Medulla oblongata (tissue), 1 donor: ENCODE measurements at regions not wholly inside any gene's neighbourhood (a gene's known extent, or its start where the extent isn't known, plus 50 kb on each side); places are given as distances from the start of the nearest gene placed in this dataset.

Experiments used
- DNase-seq: peaks from one replicate; pipeline ENCODE4 v3.0.0-alpha.2; 2015; ENCODE audit errors: extremely low spot score

DNA sequence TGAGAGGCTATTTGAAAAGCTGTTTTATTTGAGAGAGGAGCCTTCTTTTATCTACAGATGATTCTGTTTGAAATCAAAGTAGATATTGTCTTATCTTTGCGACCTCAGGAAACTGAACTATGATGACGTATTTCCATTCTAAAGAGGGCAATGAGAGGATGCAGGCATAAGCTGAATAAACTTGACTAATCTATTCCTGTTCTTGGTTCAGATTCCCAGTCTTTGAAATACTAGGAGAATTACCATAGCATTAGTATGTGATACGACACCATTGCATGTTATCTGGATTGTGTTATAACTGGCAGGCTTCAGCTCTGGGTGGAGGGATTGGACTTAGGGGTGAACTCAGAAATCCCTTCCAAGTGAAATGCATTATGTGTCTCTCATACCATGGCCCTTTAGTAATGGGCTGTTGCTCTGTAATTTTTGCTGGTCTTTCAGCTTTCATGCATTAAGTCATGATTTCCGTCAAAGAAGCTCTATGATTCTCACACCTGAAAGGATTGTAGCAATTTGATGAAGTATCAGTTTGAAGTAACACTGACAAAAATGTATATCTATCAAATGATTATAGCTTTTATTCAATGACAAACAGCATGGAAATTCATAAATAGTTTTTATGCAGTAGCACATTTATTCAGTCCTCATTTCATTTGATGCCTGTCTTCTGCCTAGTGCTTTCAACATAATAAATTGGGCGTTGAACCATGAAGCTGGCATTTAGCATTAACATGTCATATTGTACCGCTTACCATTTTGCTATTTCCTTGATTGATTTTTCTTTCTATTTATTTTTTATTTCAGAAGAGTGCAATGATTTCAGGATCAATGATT, 138.4 kb upstream of the SPACA1 start:
- DNase-seq, result no peak

DNA sequence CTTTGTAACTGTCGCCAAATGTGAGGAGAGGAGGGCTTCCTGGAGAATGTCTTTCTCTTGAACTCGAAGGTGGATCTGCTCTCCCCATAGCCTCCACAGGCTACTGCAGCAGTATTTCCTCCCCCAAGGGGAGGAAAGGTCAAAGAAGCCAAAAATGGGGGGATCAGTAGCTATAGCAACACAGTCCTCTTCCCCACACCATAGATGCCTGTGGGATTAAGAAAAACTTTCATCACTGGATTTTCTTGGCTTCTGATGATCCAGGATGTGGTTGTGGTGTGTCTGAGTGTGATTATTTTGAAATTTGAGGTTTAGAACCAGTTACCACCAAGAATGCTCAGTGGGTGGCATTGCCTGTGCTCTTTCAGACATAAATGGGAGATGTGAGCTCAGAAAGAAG, 140.1 kb upstream of the SPACA1 start:
- no peak for DNase-seq

DNA sequence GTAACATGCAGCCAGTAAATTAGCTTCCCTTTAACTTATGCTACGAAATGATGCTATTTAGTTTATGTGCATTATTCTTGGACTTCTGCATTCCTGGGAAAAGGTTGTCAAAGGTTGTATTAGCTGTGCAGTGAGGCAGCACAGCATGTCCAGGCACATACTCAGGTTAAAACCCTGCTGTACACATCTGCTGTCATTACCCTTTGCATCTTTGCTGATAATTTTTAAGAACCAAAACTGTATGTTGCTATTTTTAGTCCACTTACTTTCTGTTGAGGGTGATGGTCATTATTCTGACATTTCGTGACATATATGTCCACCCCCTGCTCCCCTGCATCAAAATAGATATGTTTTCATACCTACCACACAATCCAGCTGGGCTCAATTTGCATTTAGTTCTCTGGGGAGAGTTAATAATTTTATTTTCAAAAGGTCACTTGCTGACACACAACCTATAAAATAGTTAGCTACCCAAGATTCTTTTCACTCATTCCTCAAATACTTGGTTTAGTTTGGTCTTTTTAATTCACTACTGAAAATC, 142.5 kb upstream of the SPACA1 start:
- no peak for DNase-seq

DNA sequence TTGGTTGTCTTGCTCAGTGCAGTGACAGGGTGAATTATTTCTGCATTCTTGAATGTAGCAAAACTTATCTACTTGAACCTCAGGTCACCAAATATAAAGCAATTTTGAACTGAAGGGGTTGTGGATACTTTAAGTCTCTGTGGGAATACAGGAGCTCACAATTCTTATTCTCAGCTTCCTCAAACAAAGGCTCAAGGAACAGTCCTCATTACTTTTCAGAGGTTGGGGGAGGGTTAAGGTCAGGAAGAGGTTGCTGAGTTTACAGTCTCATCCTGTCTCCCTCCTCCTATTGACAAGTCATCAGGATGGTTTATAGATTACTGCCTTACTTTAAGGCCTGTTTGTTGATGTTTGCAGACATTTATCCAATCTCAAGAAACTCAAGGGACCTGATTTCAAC, 143.6 kb upstream of the SPACA1 start:
- DNase-seq, result no peak

DNA sequence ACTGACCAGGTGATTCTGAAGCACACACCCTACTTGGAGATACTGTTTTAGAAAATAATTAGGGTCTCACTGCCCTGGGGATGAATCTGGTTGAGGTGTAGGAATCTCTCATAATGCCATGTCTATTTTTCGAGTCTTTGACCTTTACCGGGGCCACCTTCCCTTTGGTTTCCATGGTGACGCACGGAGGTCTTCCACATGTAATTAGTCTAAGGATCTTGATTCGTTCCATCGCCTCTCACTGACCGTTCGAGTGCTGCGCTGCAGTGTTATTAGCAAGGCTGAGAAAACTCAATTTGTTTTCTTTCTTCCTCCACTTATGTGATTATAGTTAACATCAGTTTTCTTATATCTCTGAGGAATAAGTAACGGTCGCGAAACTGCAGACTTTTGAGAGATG, 144.3 kb upstream of the SPACA1 start:
- DNase-seq, result no peak

DNA sequence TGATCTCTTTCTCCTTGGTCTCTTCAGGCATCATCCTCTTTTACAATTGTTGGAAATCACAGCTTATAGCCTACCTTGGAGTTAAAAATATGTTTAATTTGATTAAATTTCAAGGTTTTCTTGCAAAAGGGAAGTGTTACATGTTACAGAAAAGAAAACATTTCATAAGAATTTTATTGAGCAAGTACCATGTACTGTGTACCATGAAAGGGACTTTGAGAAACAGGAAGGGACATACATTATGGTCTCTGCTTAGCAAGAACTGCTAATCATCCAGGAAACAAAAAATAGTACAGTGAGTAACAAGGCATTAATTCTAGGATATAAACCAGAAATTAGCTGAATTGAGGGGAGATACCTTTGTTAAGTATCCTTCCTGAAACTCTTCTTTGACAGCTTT, 145.3 kb upstream of the SPACA1 start:
- no peak for DNase-seq

DNA sequence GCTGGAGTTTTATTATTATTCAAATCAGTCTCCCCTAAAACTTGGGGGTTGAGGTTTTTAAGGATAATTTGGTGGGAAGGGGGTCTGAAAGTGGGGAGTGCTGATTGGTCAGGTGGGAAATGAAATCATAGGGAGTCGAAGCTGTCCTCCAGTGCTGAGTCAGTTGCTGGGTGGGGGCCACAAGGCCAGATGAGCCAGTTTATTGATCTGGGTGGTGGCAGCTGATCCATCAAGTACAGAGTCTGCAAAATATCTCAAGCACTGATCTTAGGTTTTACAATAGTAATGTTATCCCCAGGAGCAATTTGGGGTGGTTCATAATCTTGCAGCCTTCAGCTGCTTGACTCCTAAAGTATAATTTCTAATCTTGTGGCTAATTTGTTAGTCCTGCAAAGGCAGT, 146.0 kb upstream of the SPACA1 start:
- no peak for DNase-seq

DNA sequence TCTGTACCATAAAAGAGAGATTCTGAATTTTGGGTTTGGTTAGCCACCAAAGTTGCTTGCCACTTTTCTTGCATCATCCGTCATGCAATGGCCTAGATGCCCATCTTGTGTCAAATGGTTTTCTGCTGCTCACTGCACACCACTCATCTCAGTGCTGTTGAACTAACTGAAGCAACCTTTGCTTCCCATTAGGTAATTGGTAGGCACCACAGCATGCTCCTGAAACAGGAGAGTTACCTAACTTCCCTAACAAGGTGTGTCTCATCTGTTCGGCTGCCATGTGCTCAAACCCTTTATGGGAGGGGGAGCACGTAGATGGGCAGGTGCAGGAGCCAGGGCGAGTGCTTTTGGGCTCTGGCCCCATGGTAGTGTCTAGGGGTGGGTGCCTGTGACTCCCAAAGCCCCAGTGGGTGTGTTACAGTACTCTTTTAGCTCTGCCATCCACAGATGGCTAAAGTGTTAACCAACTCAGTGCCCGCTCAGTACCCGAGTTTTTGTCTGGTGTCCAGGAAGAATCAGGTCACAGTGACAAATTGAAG, 147.4 kb upstream of the SPACA1 start:
- no peak for DNase-seq

DNA sequence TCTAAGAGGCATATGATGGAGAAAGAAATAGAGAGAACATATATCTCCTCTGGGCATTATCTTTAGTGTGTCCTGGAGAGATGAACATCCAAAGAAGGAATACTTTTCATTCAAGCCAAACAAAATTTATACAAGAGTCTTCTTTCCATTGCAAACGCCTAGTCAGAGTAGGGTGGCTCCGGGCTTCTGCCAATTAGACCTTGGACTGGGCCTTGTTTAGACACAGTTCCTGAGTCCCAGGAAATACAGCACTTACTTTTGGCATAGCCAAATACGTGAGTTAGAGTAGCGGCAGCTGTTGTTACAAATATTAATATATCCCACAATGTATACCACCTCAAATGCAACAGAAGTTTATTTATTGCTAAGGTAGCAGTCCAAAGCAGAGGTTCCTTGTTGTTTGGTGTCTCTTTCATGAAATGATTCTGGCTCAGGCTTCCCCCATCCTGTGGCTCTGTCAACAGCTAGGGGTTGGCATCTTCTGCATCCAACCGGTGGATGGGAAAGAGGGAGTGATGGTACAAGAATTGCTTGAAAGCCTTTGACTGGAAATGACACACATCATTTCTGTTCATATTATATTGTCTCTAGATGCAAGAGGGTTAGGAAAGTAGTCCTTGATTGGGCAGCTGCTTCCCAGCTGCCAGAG, 148.0 kb upstream of the SPACA1 start:
- no peak for DNase-seq

DNA sequence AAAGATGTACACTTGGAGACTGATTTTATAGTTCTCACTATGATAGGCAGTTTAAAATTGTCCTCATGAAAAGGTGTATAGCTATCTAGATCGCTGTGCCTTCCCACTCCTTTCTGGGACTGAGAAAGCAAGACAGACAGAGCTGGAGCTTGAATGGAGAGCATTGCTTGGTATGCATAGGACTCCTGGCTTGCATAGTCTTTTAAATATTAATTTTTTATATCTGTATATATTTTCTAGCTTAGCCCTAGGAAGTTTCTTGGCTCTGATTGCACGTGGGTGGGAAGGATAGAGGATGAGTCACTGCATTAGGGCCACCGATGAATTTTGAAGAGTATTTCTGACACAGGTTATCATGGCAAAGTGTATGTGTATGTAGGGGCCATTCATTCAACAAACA, 150.0 kb upstream of the SPACA1 start:
- DNase-seq, result no peak

DNA sequence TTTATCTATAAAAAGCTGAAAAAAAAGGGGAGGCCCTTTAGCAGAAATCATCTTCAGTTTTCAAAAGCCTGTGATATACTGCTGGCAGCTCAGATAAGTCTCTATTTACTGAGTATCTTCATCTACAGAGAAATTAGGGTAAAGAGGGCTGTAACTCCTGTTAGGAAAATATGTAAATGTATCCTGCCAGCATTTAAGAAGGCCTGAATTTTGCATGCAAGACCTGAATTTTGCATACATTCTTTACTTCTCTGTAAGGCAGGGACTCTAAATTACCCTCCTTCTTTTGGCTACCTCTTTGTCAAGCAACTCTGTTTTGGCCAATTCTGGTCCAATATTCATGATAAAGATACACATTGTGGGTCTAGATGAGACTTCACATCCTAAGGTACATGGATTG, 150.6 kb upstream of the SPACA1 start:
- no peak for DNase-seq

DNA sequence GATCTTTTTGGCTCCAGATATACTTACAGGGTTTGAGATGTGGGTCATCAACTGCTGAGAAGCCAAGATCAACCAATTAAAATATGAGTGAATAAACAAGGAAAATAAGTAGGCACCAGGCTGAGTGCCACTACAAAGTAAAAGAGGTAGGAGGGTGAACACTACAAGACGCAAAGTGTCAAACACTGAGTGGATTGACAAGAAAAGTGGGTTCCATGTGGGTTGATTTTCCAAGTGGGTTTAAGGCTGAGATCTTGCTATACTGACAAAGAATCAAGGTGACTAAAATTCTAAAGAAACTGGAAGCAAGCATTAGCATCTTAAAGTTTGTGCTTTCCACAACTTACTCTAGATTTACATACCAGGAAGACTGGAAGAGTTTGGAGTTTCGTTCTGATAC, 160.4 kb upstream of the SPACA1 start:
- DNase-seq, result no peak

DNA sequence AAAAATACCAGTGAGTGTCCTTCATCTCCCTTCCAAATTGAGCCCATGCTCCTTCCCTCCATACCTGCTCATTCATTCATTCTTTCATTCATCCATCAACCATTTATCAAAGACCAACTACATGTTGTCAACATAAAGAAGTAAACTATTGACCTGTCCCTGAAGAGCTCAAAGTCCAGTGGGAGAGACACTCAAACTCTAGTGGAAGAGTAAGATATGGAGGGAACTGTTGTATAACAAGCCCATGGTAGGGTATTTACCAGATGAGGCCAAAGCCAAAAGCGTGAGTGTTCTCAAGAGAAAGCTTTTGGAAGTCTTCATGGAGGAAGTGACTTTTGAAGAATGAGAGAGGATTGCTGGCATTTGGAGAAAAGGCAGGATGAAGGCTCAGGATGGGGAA, 163.4 kb upstream of the SPACA1 start:
- DNase-seq, result no peak

DNA sequence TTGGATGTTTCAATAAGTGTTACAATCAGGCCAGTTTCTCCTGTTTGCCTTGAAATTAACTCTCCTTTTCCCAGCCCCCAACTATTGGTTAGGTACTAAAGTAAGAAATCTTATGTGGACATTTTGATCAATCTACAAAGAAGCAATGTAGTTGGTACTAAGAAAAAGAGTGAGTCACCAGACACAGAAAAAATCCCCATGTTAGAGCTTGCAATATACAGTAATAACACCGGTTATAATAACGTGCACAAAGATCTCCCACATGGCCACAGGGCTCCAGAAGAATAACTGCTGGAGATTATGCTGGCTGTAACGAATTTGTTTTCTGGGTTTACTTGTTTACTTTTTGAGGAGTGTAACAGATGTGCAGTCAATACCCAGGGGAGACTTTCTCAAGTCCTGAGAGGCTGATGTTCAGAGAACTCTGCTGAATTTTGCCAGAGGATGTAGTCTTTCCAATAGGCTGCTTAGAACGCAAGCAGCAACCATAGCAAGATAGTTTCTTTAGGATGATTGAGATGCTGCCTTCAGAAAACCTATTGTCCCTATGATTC, 166.2 kb upstream of the SPACA1 start:
- DNase-seq, result no peak

DNA sequence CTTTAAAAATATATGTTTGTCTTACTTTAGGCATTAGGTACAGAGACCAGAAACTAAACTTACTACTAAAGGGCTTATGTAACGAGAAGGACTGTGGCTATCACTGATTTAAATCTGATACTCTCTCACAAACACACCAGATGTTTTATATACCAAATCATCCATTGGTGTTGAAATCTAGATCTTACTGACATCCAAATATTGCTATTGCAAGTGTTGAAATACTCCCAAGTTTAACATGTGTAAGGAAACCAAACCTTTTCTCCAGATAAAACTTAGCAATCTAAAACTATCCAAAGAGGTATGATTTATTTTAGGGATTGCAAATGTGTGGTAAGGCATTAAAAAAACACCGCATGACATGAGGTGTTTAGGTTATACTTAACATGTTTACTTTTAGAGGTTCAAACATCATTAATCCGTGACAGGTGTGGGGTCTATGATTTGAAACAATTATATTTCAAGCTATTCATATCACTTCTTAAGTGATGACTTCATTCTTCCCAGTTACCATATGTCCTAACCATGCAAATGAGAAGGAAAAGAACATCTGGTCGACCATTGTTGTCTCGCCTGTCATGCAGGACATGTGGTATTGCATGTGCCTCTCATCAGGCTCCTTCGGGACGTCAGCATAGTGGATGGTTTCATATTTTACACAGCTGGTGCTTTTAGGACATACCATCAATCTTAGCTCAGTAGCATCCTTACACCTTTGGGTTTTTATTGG, 168.3 kb upstream of the SPACA1 start:
- DNase-seq, result no peak

DNA sequence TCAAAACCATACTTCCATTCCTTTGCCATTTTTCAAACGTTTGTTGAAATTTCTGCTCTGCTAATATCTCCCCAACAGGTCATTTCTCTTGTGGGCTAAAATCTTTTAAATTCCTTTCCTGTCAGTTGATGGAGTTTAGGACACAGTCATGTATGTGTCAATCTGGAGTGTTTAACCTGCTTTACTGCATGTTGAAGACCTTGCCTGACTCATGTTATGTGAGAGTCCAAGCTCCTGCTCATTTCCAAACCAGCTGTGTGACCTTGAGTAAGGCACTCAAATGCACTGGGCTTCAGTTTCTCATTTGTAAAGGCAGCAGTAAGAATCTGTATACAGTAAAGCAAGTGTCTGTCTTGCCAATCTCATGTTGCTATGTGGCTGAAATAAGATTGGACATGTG, 171.9 kb upstream of the SPACA1 start:
- DNase-seq, result no peak

DNA sequence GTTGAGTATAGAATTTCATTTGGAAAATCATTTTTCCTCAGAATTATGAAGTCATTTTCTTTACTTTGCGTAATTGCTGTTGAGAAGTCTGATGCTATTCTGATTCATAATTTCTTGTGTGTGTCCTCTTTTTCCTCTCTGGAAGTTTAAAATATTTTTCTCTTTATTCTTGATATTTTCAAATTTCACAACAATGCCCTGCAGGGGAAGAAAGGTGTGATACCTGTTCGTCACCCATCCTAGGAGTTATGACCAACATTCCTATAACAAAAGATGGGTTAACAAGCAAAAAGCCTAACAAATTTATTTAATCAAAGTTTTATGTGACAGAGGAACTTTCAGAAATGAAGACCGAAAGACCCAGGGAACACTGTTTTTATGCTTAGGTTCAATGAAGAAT, 171.5 kb upstream of the AKIRIN2 start:
- DNase-seq, result no peak

DNA sequence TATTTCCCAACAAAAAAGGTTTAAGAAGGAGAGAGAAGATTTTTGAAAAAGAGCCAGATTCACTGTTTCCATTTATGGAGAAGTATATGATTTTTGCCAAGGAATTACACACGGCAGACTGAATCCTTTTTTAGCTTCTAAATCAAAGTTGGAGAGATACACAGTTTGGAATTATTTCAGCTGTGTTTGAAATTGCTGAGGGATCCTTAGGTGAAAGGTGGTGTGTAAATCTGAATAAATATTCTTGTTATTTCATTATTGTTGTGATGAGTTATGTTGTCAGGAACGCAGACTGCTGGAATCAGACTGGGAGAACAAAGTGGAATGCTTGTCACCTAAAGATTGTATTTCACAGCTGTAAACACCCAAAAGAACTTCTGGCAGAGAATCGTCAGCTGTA, 168.5 kb upstream of the AKIRIN2 start:
- no peak for DNase-seq

DNA sequence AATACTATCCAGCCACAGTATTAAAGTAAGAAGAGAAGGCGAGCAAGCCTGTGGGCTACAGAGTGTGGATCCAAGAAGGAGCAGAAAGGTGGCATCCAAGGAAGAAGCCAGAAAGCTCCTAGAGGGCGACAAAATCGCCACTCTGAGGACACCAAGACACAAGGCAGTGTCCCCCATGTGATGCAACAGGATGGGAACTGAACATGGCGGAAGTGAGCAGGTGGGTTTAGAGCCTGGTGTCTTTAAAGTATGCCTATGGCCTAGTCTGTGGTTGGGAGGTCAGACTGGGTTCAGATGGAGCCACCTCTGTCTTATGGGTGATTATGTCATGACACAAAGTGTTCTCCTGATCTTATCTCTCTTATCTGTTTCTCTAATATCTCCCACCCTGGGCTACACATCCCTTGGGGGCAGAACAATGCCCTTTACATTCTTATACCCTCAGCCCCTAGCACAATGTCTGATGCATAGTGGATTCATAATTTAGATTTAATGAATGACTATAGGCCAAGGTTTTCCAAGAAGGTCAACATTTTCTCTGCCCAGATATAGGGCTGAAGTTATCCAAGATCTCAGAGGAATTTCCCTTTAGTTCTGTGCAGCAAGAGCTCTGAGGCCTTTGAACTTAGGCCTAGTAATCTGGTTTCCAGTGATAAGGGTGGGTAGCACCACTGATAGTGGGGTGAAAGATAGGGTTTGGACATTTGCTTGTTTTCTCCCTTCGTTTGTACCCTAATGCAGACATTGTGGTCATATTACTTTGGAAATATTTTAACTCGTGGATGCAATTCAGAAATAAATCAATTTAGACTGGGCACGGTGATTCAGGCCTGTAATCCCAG, 167.3 kb upstream of the AKIRIN2 start:
- no peak for DNase-seq

DNA sequence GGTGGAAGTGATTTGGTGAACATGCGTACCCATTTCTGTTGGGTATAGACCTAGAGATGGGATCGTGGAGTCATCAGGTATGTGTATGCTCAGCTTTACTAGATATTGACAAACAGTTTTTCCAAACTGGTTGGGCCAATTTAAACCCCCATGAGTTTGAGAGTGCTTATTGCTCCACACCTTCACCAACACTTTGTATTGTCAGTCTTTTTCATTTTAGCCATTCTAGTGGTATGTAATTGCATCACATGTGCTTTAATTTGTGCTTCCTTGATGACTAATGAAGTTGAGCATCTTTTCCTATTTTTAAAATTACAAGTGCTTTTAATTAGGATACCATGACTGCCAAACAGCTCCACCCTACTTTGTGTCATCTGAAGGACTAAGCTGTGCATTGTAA, 158.9 kb upstream of the AKIRIN2 start:
- no peak for DNase-seq

DNA sequence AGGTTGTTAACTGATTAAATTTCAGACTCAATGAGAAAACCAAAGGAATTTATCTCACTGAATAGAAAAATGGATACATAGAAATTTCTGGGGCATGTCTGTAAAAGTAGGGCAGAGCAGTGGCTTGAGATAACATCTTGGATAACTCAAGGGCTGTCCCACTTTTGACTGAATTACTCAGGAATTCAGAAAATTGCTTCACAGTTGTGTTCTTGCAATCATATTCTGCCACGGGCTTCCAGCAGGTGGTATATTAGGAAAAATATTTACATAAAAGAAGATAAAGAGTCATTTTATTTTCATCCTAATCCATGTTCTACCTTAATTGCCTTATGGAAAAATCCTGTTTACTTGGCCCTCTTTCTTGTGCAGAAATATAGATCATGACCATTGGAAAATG, 156.4 kb upstream of the AKIRIN2 start:
- no peak for DNase-seq
